RWPE1 (cell line): ENCODE measurements at regions not wholly inside any gene's neighbourhood (a gene's known extent, or its start where the extent isn't known, plus 50 kb on each side); places are given as distances from the start of the nearest gene placed in this dataset.

ENCODE experiments used
- CTCF ChIA-PET: fragments of 350-600 bp; sonication (Branson Sonifier 250); formaldehyde crosslinking; extraction: SDS; loops from one replicate; lab custom pipeline; 2021; lab: Yijun Ruan, JAX
- POLR2A ChIA-PET: fragments of 400-600 bp; formaldehyde crosslinking; extraction: SDS; loops from one replicate; lab custom pipeline; 2020; ENCODE audit warnings: antibody characterized with exemption; ENCODE audit not compliant: low non-redundant PET; lab: Yijun Ruan, JAX
- DNase-seq: peaks from one replicate; pipeline ENCODE4 v3.0.0; 2012; ENCODE audit warnings: low spot score
- H3K27ac ChIP-seq: fragments of 450-650 bp; 2 replicates; pipeline ENCODE4 v1.5.1; 2017
- TF ChIP-seq, protein P1 (sequence below): fragments of 450-650 bp; conservative IDR thresholded peaks from 2 replicates; pipeline ENCODE4 v1.5.1; 2017; ENCODE audit warnings: low read depth, mild to moderate bottlenecking

DNA sequence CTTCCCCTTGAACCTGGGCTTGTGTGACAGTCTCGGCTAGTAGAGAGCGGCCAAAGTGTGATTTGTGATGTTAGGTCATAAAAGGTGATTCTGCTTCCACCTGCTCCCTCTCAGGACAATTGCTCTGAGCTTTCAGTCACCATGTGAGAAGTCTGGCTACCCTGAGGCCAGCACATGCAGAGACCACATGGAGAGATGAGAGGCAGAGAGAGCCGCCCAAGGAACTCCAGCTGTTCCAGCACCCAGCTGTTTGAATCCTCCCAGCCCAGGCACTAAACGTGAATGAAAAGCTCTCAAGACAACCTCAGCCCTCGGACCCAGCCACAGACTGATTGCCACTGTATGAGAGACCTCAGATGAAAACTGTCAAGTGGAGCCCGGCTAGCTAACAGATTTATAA lies 143.4 kb upstream of the EEF1E1 start:
- POLR2A ChIA-PET = no interaction called here
- TF ChIP-seq, protein P1, sequence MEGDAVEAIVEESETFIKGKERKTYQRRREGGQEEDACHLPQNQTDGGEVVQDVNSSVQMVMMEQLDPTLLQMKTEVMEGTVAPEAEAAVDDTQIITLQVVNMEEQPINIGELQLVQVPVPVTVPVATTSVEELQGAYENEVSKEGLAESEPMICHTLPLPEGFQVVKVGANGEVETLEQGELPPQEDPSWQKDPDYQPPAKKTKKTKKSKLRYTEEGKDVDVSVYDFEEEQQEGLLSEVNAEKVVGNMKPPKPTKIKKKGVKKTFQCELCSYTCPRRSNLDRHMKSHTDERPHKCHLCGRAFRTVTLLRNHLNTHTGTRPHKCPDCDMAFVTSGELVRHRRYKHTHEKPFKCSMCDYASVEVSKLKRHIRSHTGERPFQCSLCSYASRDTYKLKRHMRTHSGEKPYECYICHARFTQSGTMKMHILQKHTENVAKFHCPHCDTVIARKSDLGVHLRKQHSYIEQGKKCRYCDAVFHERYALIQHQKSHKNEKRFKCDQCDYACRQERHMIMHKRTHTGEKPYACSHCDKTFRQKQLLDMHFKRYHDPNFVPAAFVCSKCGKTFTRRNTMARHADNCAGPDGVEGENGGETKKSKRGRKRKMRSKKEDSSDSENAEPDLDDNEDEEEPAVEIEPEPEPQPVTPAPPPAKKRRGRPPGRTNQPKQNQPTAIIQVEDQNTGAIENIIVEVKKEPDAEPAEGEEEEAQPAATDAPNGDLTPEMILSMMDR = no peak
- H3K27ac ChIP-seq = no peak overlapping the region
- CTCF ChIA-PET = interaction anchor here (0.5 kb wide), 1 partner anchor 11 kb away, joined by 3 read pairs; no protein-coding TSS in a partner anchor
- no peak for DNase-seq

DNA sequence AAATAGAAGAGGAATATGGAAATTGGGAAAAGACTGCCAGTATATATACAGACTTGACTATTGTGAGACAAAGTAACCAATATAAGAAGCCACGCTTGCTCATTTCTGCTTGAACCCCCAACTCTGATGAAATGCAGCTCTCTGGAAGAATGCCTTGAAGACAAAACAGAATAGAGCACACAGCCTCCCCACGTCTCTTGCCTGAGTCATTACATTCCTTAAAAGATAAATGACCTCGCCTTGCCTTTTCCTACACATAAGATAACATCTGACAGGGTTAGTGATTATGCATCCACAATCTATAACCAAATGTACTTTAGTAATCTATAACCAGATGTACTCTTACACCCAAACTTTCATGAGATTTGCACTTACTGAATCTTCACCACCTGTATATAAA lies 141.1 kb upstream of the EEF1E1 start:
- DNase-seq = no peak
- no peak overlapping the region for H3K27ac ChIP-seq
- CTCF ChIA-PET = interaction anchor here (0.7 kb wide), 1 partner anchor 1154 kb away, joined by 3 read pairs; no protein-coding TSS in a partner anchor
- POLR2A ChIA-PET = no interaction called here
- TF ChIP-seq, protein P1 = no peak

GRCh38 chr6:8242885-8243284 lies 140.5 kb upstream of the EEF1E1 start:
- no peak for DNase-seq
- ChIA-PET CTCF (interaction anchor here (0.7 kb wide), 1 partner anchor 1154 kb away, joined by 3 read pairs; no protein-coding TSS in a partner anchor), POLR2A (no interaction called here)
- TF ChIP-seq, protein P1 = no peak
- no peak overlapping the region for H3K27ac ChIP-seq

DNA sequence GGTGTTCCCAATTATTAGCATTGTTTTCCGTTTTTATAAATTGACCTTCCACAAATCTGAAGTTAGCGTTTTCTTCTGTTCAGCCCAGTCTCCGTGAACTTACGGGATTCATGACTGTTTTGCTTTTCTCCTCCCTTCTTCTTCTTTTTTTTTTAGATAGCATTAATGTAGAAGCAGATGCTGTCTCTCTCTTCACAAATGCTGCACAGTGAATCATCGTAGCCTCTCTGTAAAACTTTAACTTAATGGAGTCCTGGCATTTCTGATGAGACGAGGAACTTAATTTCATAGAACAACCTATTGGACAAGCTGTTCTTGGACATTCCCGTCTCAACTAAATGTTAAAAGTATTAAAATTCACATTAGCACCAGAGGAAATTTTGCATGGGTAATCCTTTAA lies 138.0 kb upstream of the EEF1E1 start:
- H3K27ac ChIP-seq = no peak overlapping the region
- ChIA-PET POLR2A (no interaction called here), CTCF (interaction anchor here (1.0 kb wide), 1 partner anchor 21 kb away, joined by 3 read pairs; no protein-coding TSS in a partner anchor)

DNA sequence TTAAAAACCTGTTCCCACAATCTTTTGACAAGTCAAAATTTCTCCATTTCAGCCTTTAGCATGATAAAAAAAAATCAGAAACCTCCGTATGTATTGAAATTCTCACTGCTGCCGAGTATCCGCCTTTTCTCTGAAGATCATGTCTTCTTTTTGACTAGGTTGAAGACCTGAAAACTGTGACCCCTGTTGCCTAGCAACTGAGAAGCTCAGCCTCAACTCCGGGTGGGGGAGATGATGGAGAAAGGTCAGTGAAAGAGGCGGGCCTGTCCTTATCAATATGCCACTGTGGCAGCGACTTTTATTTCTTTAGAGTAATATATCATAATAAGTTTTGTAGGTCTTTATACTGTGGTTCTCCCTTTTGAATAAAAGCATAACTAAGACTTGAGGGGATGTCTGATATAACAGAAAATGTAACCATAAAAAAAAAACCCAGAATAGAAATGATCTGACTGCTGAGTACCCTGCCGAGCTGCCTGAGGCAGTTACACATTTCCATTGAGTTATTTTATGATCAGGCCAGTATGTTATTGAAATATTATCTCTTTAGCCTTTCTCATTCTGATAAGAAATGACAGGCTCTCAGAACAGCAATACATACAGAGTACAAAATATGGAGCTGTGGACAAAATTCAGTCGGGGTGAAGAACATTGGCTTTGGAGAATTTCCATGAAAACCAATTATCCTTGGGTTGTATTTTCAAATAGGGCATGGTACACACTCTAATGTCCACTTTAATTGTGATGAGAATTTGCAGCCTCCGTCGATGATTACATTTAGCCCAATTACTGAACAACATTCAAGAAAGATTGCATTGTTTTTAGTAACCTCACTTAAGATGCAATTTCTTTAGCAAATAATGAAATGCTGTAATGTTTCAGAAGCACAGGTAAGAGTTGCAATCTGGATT lies 136.7 kb upstream of the EEF1E1 start:
- no peak overlapping the region for H3K27ac ChIP-seq
- ChIA-PET CTCF (no interaction called here), POLR2A (no interaction called here)
- TF ChIP-seq, protein P1 = no peak
- DNase-seq = no peak

More for the DNA sequence above, 138.0 kb upstream of the EEF1E1 start:
- TF ChIP-seq, protein P1 = no peak
- DNase-seq = no peak

GRCh38 chr6:8237668-8238067 lies 135.3 kb upstream of the EEF1E1 start:
- DNase-seq = no peak
- POLR2A ChIA-PET = no interaction called here
- TF ChIP-seq, protein P1 = no peak
- H3K27ac ChIP-seq = no peak overlapping the region
- CTCF ChIA-PET = no interaction called here
